H9 (cell line): ENCODE measurements at regions not wholly inside any gene's neighbourhood (a gene's known extent, or its start where the extent isn't known, plus 50 kb on each side); places are given as distances from the start of the nearest gene placed in this dataset.
A peak's percentile ranks its signal among the peaks of the same experiment; 100 is the strongest.

ENCODE experiments used
- DNase-seq: peaks from one replicate; pipeline ENCODE4 v3.0.0-alpha.2; 2017
- H2AFZ ChIP-seq: one replicate; pipeline ENCODE4 v1.6.1; 2013; ENCODE audit warnings: mild to moderate bottlenecking, low read length, control low read depth, moderate library complexity
- H2AK5ac ChIP-seq: 2 replicates; pipeline ENCODE4 v1.6.1; 2013; ENCODE audit warnings: low read length, control low read depth, mixed read lengths; ENCODE audit not compliant: insufficient read length
- H2BK120ac ChIP-seq: one replicate; pipeline ENCODE4 v1.6.1; 2013; ENCODE audit warnings: low read depth, mild to moderate bottlenecking, low read length, control low read depth, inconsistent platforms; ENCODE audit not compliant: poor library complexity, severe bottlenecking
- H2BK12ac ChIP-seq: 2 replicates; pipeline ENCODE4 v1.6.1; 2013; ENCODE audit warnings: low read length, control low read depth, mixed read lengths, low read depth; ENCODE audit not compliant: insufficient read length
- H2BK15ac ChIP-seq: 2 replicates; pipeline ENCODE4 v1.6.1; 2013; ENCODE audit warnings: low read depth, low read length, control low read depth
- H2BK20ac ChIP-seq: one replicate; pipeline ENCODE4 v1.6.1; 2013; ENCODE audit warnings: low read depth, mild to moderate bottlenecking, low read length, control low read depth, inconsistent platforms; ENCODE audit not compliant: poor library complexity, severe bottlenecking
- H2BK5ac ChIP-seq: 2 replicates; pipeline ENCODE4 v1.6.1; 2013; ENCODE audit warnings: low read length, control low read depth, mixed read lengths; ENCODE audit not compliant: insufficient read length
- H3K14ac ChIP-seq: 2 replicates; pipeline ENCODE4 v1.6.1; 2013; ENCODE audit warnings: low read length, control low read depth; ENCODE audit not compliant: insufficient read depth
- H3K18ac ChIP-seq: 2 replicates; pipeline ENCODE4 v1.6.1; 2013; ENCODE audit warnings: low read depth, mild to moderate bottlenecking, mixed read lengths, low read length, control low read depth; ENCODE audit not compliant: insufficient read length
- H3K23ac ChIP-seq: 2 replicates; pipeline ENCODE4 v1.6.1; 2013; ENCODE audit warnings: low read length, control low read depth, mixed read lengths, low read depth; ENCODE audit not compliant: insufficient read length
- H3K23me2 ChIP-seq: 2 replicates; pipeline ENCODE4 v1.6.1; 2013; ENCODE audit warnings: low read depth, mild to moderate bottlenecking, mixed read lengths, low read length, control low read depth; ENCODE audit not compliant: insufficient read length, poor library complexity, severe bottlenecking
- H3K27ac ChIP-seq: 2 replicates; pipeline ENCODE4 v1.5.1; 2013; ENCODE audit warnings: low read length, control low read depth, mixed read lengths, low read depth; ENCODE audit not compliant: insufficient read length
- H3K27me3 ChIP-seq: 2 replicates; pipeline ENCODE4 v1.6.1; 2013; ENCODE audit warnings: low read length, control low read depth, inconsistent platforms; ENCODE audit not compliant: insufficient read depth
- H3K4ac ChIP-seq: 2 replicates; pipeline ENCODE4 v1.6.1; 2013; ENCODE audit warnings: low read depth, mild to moderate bottlenecking, control low read depth, inconsistent platforms, low read length, moderate library complexity
- H3K4me1 ChIP-seq: 2 replicates; pipeline ENCODE4 v1.6.1; 2013; ENCODE audit warnings: low read length, control low read depth, inconsistent platforms; ENCODE audit not compliant: insufficient read depth
- H3K4me2 ChIP-seq: 2 replicates; pipeline ENCODE4 v1.6.1; 2013; ENCODE audit warnings: low read length, control low read depth, mixed read lengths; ENCODE audit not compliant: insufficient read length, insufficient read depth
- H3K56ac ChIP-seq: 2 replicates; pipeline ENCODE4 v1.6.1; 2013; ENCODE audit warnings: low read depth, mild to moderate bottlenecking, mixed read lengths, low read length, control low read depth; ENCODE audit not compliant: insufficient read length
- H3K79me1 ChIP-seq: 2 replicates; pipeline ENCODE4 v1.6.1; 2013; ENCODE audit warnings: low read depth, mild to moderate bottlenecking, moderate library complexity, low read length, control low read depth, inconsistent platforms; ENCODE audit not compliant: insufficient read depth, poor library complexity, severe bottlenecking
- H3K79me2 ChIP-seq: 2 replicates; pipeline ENCODE4 v1.6.1; 2013; ENCODE audit warnings: low read length, control low read depth, inconsistent platforms; ENCODE audit not compliant: insufficient read depth
- H3K9ac ChIP-seq: 2 replicates; pipeline ENCODE4 v1.6.1; 2013; ENCODE audit warnings: low read length, control low read depth, mixed read lengths; ENCODE audit not compliant: insufficient read length; ENCODE audit errors: extremely low read depth
- H3K9me3 ChIP-seq: one replicate; pipeline ENCODE4 v1.6.1; 2013; ENCODE audit warnings: low read depth, low read length, inconsistent platforms; ENCODE audit not compliant: control insufficient read depth
- H3T11ph ChIP-seq: one replicate; pipeline ENCODE4 v1.6.1; 2013; ENCODE audit warnings: mild to moderate bottlenecking, low read length, control low read depth, inconsistent platforms
- H4K20me1 ChIP-seq: one replicate; pipeline ENCODE4 v1.6.1; 2013; ENCODE audit not compliant: control insufficient read depth, insufficient read length, insufficient read depth
- H4K5ac ChIP-seq: 2 replicates; pipeline ENCODE4 v1.6.1; 2013; ENCODE audit warnings: low read depth, mild to moderate bottlenecking, mixed read lengths, low read length, control low read depth; ENCODE audit not compliant: insufficient read length
- H4K8ac ChIP-seq: replicated peaks from 2 replicates; pipeline ENCODE4 v1.6.1; 2013; ENCODE audit warnings: low read length, control low read depth, mixed read lengths, low read depth; ENCODE audit not compliant: insufficient read length
- H4K91ac ChIP-seq: 2 replicates; pipeline ENCODE4 v1.6.1; 2013; ENCODE audit warnings: low read depth, mild to moderate bottlenecking, moderate library complexity, mixed read lengths, low read length, control low read depth; ENCODE audit not compliant: insufficient read length
- H3K27ac Mint-ChIP-seq, 3 experiments: 2 replicates in 2 of 3; 3 replicates in 1 of 3; pipeline ENCODE4 v1.8.0; 2020 to 2021; ENCODE audit warnings: mixed read lengths in 3 of 3, mild to moderate bottlenecking in 1 of 3, moderate library complexity in 1 of 3
- H3K27me3 Mint-ChIP-seq: 2 replicates; pipeline ENCODE4 v1.8.0; 2021; ENCODE audit warnings: low read depth, mild to moderate bottlenecking, moderate library complexity, mixed read lengths
- H3K36me3 Mint-ChIP-seq, 3 experiments: 2 replicates in 2 of 3; 3 replicates in 1 of 3; pipeline ENCODE4 v1.8.0; 2020 to 2021; ENCODE audit warnings: low read depth in 3 of 3, mixed read lengths in 3 of 3; ENCODE audit not compliant: insufficient read depth in 1 of 3
- H3K4me1 Mint-ChIP-seq, 2 experiments: 2 replicates each; pipeline ENCODE4 v1.8.0; 2020; ENCODE audit warnings: mixed read lengths in 2 of 2
- H3K4me3 Mint-ChIP-seq, 2 experiments: 2 replicates in 1 of 2; 3 replicates in 1 of 2; pipeline ENCODE4 v1.8.0; 2020 to 2021; ENCODE audit warnings: mild to moderate bottlenecking in 2 of 2, mixed read lengths in 2 of 2, moderate library complexity in 1 of 2
- H3K9me3 Mint-ChIP-seq, 2 experiments: 2 replicates in 1 of 2; 3 replicates in 1 of 2; pipeline ENCODE4 v1.8.0; 2020; ENCODE audit warnings: mild to moderate bottlenecking in 2 of 2, mixed read lengths in 2 of 2, moderate library complexity in 1 of 2
- WGBS: extraction: QIAGEN DNeasy Blood & Tissue Kit; methylation state at CpG from one replicate; pipeline ENCODE4 v1.1.7; 2013; ENCODE audit warnings: missing lambda C conversion rate, low lambda C conversion rate, mixed read lengths; ENCODE audit not compliant: insufficient read length; ENCODE audit errors: extremely low coverage; 5-methylcytosine and 5-hydroxymethylcytosine counted together
- TF ChIP-seq, protein P1 (sequence below): fragments of 200-600 bp; sonication (generic); conservative IDR thresholded peaks from 3 replicates; pipeline ENCODE4 v1.8.0; 2021; ENCODE audit warnings: antibody characterized with exemption, mild to moderate bottlenecking

DNA sequence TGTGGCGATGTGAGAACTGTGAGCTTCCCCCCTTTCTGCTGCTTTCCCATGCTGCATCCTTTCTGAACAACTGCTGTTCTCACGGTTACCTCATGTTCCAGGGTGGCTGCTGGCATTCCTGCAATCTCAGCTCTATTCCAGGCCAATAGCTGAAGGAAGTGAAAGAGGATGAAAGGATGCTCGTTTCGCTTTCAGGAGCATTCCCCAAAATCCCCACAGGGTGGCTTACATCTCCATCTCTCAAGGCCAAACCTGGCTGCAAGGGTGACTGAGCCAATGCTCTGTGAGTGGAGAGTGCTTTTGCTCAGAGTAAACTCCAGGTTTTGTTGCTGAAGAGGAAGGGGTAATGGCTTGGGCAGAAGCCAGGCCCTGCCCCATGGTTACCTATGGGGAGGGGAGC is 848.2 kb downstream of the BRD1 start:
- Histone ChIP-seq H2BK5ac (no peak overlapping the region), H4K8ac (no peak overlapping the region), H3K9ac (no peak overlapping the region), H4K20me1 (no peaks in the 10 kb centered on the region), H3K27me3 (no peaks in the 10 kb centered on the region), H4K91ac (no peak overlapping the region), H3K79me2 (no peaks in the 10 kb centered on the region), H2AFZ (no peak overlapping the region), H3K14ac (no peak overlapping the region), H3K4ac (no peak overlapping the region), H2BK12ac (no peak overlapping the region), H4K5ac (no peak overlapping the region), H3K4me1 (no peaks in the 10 kb centered on the region), H2BK20ac (no peak overlapping the region), H2BK15ac (no peak overlapping the region), H3K23me2 (no peaks in the 10 kb centered on the region), H2AK5ac (no peak overlapping the region), H2BK120ac (no peak overlapping the region), H3K9me3 (no peaks in the 10 kb centered on the region), H3K56ac (no peak overlapping the region), H3K27ac (no peak overlapping the region), H3K18ac (no peak overlapping the region), H3T11ph (no peak overlapping the region), H3K4me2 (no peak overlapping the region), H3K79me1 (no peaks in the 10 kb centered on the region), H3K23ac (no peak overlapping the region)
- Mint-ChIP-seq H3K9me3 (peaks cover 10 to 11% of the 10 kb centered on the region in 2 experiments), H3K4me1 (peaks cover 9 to 11% of the 10 kb centered on the region in 2 experiments), H3K27me3 (peaks cover 8% of the 10 kb centered on the region), H3K36me3 (peaks cover 2 to 8% (median 2%) of the 10 kb centered on the region in 3 experiments; a peak in 5 of 7 replicates), H3K27ac (no peak overlapping the region), H3K4me3 (no peak overlapping the region)
- WGBS = no CpG with 5 or more reads among the region's 4 CpGs
- TF ChIP-seq, protein P1, sequence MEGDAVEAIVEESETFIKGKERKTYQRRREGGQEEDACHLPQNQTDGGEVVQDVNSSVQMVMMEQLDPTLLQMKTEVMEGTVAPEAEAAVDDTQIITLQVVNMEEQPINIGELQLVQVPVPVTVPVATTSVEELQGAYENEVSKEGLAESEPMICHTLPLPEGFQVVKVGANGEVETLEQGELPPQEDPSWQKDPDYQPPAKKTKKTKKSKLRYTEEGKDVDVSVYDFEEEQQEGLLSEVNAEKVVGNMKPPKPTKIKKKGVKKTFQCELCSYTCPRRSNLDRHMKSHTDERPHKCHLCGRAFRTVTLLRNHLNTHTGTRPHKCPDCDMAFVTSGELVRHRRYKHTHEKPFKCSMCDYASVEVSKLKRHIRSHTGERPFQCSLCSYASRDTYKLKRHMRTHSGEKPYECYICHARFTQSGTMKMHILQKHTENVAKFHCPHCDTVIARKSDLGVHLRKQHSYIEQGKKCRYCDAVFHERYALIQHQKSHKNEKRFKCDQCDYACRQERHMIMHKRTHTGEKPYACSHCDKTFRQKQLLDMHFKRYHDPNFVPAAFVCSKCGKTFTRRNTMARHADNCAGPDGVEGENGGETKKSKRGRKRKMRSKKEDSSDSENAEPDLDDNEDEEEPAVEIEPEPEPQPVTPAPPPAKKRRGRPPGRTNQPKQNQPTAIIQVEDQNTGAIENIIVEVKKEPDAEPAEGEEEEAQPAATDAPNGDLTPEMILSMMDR = peak; percentile 63
- DNase-seq = peak; percentile 60
